Suprapubic skin (tissue), 4 donors: ENCODE measurements at regions not wholly inside any gene's neighbourhood (a gene's known extent, or its start where the extent isn't known, plus 50 kb on each side); places are given as distances from the start of the nearest gene placed in this dataset.

Experiments used
- DNase-seq, 2 donors: peaks; one replicate each; pipeline ENCODE4 v3.0.0-alpha.2; 2019; ENCODE audit warnings: low spot score in 2 of 2
- H3K27ac ChIP-seq: fragments of 200-600 bp; sonication (generic); one replicate; pipeline ENCODE4 v1.5.1; 2019
- H3K27me3 ChIP-seq: fragments of 200-600 bp; sonication (generic); one replicate; pipeline ENCODE4 v1.5.1; 2019
- H3K36me3 ChIP-seq: fragments of 200-600 bp; sonication (generic); one replicate; pipeline ENCODE4 v1.5.1; 2019
- H3K4me1 ChIP-seq: fragments of 200-600 bp; sonication (generic); one replicate; pipeline ENCODE4 v1.5.1; 2019
- H3K4me3 ChIP-seq: fragments of 200-600 bp; sonication (generic); one replicate; pipeline ENCODE4 v1.5.1; 2019; ENCODE audit warnings: mild to moderate bottlenecking
- H3K9me3 ChIP-seq: fragments of 200-600 bp; sonication (generic); one replicate; pipeline ENCODE4 v1.5.1; 2019
- EP300 ChIP-seq: sonication (generic); formaldehyde crosslinking; IDR thresholded peaks from one replicate; pipeline ENCODE4 v1.6.1; 2017; ENCODE audit warnings: antibody characterized with exemption
- POLR2A ChIP-seq, 2 donors: fragments of 450-650 bp; IDR thresholded peaks; one replicate each; pipeline ENCODE4 v1.6.1; 2017; ENCODE audit warnings: antibody characterized with exemption in 2 of 2, mild to moderate bottlenecking in 2 of 2, moderate library complexity in 2 of 2
- POLR2AphosphoS5 ChIP-seq, 3 donors: sonication (generic); formaldehyde crosslinking; IDR thresholded peaks; one replicate each; pipeline ENCODE4 v1.6.1; 2017; ENCODE audit warnings: antibody characterized with exemption in 3 of 3
- WGBS: methylation state at CpG from one replicate; pipeline ENCODE4 v1.1.5; 2018; 5-methylcytosine and 5-hydroxymethylcytosine counted together
- TF ChIP-seq, protein P1 (sequence below), 2 donors: fragments of 200-600 bp in 1 of 2; fragments of 450-650 bp in 1 of 2; sonication (generic) in 1 of 2; IDR thresholded peaks; one replicate each; pipeline ENCODE4 v1.5.1; 2016 to 2019; ENCODE audit warnings: antibody characterized with exemption in 2 of 2, mild to moderate bottlenecking in 1 of 2, moderate library complexity in 1 of 2

DNA sequence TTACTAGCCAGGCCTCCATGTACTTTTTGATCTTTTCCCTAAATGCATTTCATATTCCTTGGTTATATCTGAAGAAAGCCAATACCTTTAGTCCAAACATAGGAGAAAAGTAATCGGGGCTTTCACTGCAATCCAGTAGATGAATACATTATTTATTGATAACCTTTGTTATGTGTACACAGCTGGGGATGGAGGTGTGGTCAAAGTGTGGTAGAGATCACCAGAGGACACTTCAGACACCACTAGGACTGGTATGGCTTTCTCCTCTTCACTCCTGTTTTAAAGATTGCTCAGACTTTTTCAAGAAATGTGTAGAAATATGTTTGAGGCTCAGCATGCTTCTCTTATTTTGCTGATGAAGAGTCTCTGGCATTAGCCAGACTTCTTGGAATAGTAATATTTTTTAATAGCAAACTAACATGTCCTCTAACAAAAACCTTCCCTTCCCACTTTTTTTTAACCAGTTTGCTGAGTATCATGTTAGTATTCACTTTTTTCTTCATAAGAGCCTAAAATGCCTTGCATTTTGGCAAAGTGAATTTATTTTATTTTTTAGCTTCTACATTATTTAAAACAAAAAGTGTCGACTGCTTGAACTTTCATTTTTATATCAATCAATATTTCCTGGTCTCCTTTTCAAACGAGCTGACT lies 65.6 kb upstream of the MBNL1 start:
- TF ChIP-seq POLR2A (IDR thresholded peaks at IDR 0.05) (no peak), EP300 (no peak)
- Histone ChIP-seq H3K36me3 (no peaks in the 10 kb centered on the region), H3K27me3 (no peaks in the 10 kb centered on the region), H3K4me1 (peaks cover 36% of the 10 kb centered on the region), H3K27ac (peak overlapping the region; percentile 67), H3K9me3 (no peaks in the 10 kb centered on the region), H3K4me3 (peak overlapping the region; percentile 31)
- WGBS, result 33% methylated on average over 3 of the region's 3 CpGs
- no peak for DNase-seq

GRCh38 chr3:152203652-152204051 lies 65.1 kb upstream of the MBNL1 start:
- no peaks in the 10 kb centered on the region for H3K9me3 ChIP-seq
- 48% methylated on average over 1 of the region's 1 CpG for WGBS
- no peaks in the 10 kb centered on the region for H3K36me3 ChIP-seq
- H3K4me3 ChIP-seq, result peak overlapping the region; percentile 31
- DNase-seq, result no peak
- no peaks in the 10 kb centered on the region for H3K27me3 ChIP-seq
- TF ChIP-seq, protein P1, sequence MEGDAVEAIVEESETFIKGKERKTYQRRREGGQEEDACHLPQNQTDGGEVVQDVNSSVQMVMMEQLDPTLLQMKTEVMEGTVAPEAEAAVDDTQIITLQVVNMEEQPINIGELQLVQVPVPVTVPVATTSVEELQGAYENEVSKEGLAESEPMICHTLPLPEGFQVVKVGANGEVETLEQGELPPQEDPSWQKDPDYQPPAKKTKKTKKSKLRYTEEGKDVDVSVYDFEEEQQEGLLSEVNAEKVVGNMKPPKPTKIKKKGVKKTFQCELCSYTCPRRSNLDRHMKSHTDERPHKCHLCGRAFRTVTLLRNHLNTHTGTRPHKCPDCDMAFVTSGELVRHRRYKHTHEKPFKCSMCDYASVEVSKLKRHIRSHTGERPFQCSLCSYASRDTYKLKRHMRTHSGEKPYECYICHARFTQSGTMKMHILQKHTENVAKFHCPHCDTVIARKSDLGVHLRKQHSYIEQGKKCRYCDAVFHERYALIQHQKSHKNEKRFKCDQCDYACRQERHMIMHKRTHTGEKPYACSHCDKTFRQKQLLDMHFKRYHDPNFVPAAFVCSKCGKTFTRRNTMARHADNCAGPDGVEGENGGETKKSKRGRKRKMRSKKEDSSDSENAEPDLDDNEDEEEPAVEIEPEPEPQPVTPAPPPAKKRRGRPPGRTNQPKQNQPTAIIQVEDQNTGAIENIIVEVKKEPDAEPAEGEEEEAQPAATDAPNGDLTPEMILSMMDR (IDR thresholded peaks at IDR 0.05), result no peak
- no peak for TF ChIP-seq POLR2A (IDR thresholded peaks at IDR 0.05)
- TF ChIP-seq POLR2AphosphoS5 (IDR thresholded peaks at IDR 0.05), result no peak
- no peak for TF ChIP-seq EP300
- peaks cover 36% of the 10 kb centered on the region for H3K4me1 ChIP-seq
- peak overlapping the region; percentile 67 for H3K27ac ChIP-seq

DNA sequence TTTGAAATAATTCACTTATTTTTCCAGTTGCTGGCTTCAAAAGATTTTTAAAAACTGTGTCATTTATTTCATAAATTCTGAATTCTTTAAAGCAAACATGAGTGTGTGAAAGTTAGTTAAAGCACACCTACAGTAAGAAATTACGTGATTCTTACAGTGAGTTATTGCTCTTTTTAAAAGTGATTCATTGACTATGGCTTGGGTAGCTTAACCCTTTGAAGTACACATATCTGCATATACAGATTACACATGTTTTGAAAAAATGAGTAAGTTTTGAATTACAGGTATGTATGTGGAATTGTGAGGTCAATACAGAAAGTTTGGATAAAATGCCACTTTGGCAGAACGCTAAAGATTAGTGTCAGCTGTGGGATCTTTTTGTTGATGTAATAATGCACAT lies 64.5 kb upstream of the MBNL1 start:
- no peaks in the 10 kb centered on the region for H3K36me3 ChIP-seq
- 46% methylated on average over 2 of the region's 2 CpGs for WGBS
- H3K9me3 ChIP-seq, result no peaks in the 10 kb centered on the region
- peaks cover 36% of the 10 kb centered on the region for H3K4me1 ChIP-seq
- DNase-seq, result no peak
- TF ChIP-seq, protein P1 (IDR thresholded peaks at IDR 0.05), result no peak
- TF ChIP-seq EP300 (no peak), POLR2A (IDR thresholded peaks at IDR 0.05) (no peak), POLR2AphosphoS5 (IDR thresholded peaks at IDR 0.05) (no peak)
- no peak overlapping the region for H3K4me3 ChIP-seq
- peak overlapping the region; percentile 67 for H3K27ac ChIP-seq
- H3K27me3 ChIP-seq, result no peaks in the 10 kb centered on the region

- 84% methylated on average over 3 of the region's 3 CpGs for WGBS
- no peak for DNase-seq
- H3K4me3 ChIP-seq, result peak overlapping the region; percentile 10
These were observed 63.6 kb upstream of the MBNL1 start for GRCh38 chr3:152205097-152205593.

DNA sequence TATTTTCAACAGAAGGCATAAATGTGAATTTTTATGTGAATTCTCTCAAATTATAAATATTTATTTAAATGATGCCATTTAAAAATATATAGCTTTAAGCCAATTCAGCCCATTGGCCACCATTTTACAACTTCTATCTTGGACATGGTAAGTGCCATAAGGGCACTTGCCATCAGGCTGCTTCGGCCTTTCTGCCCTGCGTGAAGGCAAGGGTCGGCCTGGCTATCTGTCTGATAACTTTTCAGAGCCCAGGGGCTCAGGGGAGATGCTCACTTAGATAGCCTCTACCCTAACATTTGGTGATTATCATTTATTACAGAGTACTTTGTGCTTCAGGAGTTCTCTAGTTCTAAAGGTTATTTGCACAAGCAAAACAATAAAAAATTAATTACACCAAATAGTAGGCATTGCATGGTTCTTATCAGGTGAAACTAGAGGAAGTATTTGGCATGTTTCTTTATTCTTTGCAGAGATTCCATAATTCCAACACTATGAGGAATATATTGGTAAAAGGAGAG lies 62.4 kb upstream of the MBNL1 start:
- WGBS, result 99% methylated on average over 3 of the region's 3 CpGs
- peaks cover 22% of the 10 kb centered on the region for H3K4me1 ChIP-seq
- no peaks in the 10 kb centered on the region for H3K9me3 ChIP-seq
- H3K36me3 ChIP-seq, result no peaks in the 10 kb centered on the region
- no peak for DNase-seq
- H3K4me3 ChIP-seq, result no peak overlapping the region
- TF ChIP-seq POLR2AphosphoS5 (IDR thresholded peaks at IDR 0.05) (no peak), EP300 (no peak), POLR2A (IDR thresholded peaks at IDR 0.05) (no peak)
- TF ChIP-seq, protein P1 (IDR thresholded peaks at IDR 0.05), result no peak
- H3K27ac ChIP-seq, result no peak overlapping the region
- no peaks in the 10 kb centered on the region for H3K27me3 ChIP-seq

More at GRCh38 chr3:152205097-152205593, 63.6 kb upstream of the MBNL1 start:
- Histone ChIP-seq H3K27me3 (no peaks in the 10 kb centered on the region), H3K27ac (no peak overlapping the region), H3K9me3 (no peaks in the 10 kb centered on the region), H3K36me3 (no peaks in the 10 kb centered on the region), H3K4me1 (peaks cover 27% of the 10 kb centered on the region)
- TF ChIP-seq EP300 (no peak), POLR2A (IDR thresholded peaks at IDR 0.05) (no peak), POLR2AphosphoS5 (IDR thresholded peaks at IDR 0.05) (no peak)
- TF ChIP-seq, protein P1 (IDR thresholded peaks at IDR 0.05), result no peak
